ENCODE measurements at regions not wholly inside any gene's neighbourhood (a gene's known extent, or its start where the extent isn't known, plus 50 kb on each side); places are given as distances from the start of the nearest gene placed in this dataset.

GRCh38 chr9:19643875-19644274, 145.0 kb downstream of the SLC24A2 start:
- no peak for DNase-seq (ENCODE audit: low spot score)
- TF ChIP-seq CTCF (IDR thresholded peaks at IDR 0.05; ENCODE audit: extremely low read depth, missing control alignments): no peak

- no peak for DNase-seq (ENCODE audit: low spot score)
- TF ChIP-seq CTCF (IDR thresholded peaks at IDR 0.05; ENCODE audit: extremely low read depth, missing control alignments): no peak
Measured at GRCh38 chr9:19642256-19642655, 146.6 kb downstream of the SLC24A2 start.

GRCh38 chr9:19641046-19641445, 147.8 kb downstream of the SLC24A2 start:
- DNase-seq (ENCODE audit: low spot score): no peak
- TF ChIP-seq CTCF (IDR thresholded peaks at IDR 0.05; ENCODE audit: extremely low read depth, missing control alignments): no peak

- DNase-seq (ENCODE audit: low spot score): no peak
- TF ChIP-seq CTCF (IDR thresholded peaks at IDR 0.05; ENCODE audit: extremely low read depth, missing control alignments): no peak
Measured at GRCh38 chr9:19640014-19640413, 148.8 kb downstream of the SLC24A2 start.

GRCh38 chr9:19637084-19637483, 151.8 kb downstream of the SLC24A2 start:
- no peak for TF ChIP-seq CTCF (IDR thresholded peaks at IDR 0.05; ENCODE audit: extremely low read depth, missing control alignments)
- DNase-seq (ENCODE audit: low spot score): no peak

- no peak for DNase-seq (ENCODE audit: low spot score)
- no peak for TF ChIP-seq CTCF (IDR thresholded peaks at IDR 0.05; ENCODE audit: extremely low read depth, missing control alignments)
Measured at GRCh38 chr9:19634881-19635280, 154.0 kb downstream of the SLC24A2 start.

GRCh38 chr9:19631181-19631580, 157.7 kb downstream of the SLC24A2 start:
- no peak for DNase-seq (ENCODE audit: low spot score)
- no peak for TF ChIP-seq CTCF (IDR thresholded peaks at IDR 0.05; ENCODE audit: extremely low read depth, missing control alignments)
